ENCODE measurements at regions not wholly inside any gene's neighbourhood (a gene's known extent, or its start where the extent isn't known, plus 50 kb on each side); places are given as distances from the start of the nearest gene placed in this dataset.

- TF ChIP-seq CTCF (conservative IDR thresholded peaks at IDR 0.05; ENCODE audit: control insufficient read depth, insufficient read depth, low read depth, low read length) = no peak
- no peak for DNase-seq (ENCODE audit: low read depth)
Observed at GRCh38 chr13:82678052-82678451, 1204.2 kb downstream of the SLITRK1 start.

GRCh38 chr13:82675024-82675423, 1207.2 kb downstream of the SLITRK1 start:
- no peak for TF ChIP-seq CTCF (conservative IDR thresholded peaks at IDR 0.05; ENCODE audit: control insufficient read depth, insufficient read depth, low read depth, low read length)
- no peak for DNase-seq (ENCODE audit: low read depth)
- H3K4me3 ChIP-seq (ENCODE audit: control insufficient read depth, low read depth, low read length) = no peak overlapping the region

More at GRCh38 chr13:82678052-82678451, 1204.2 kb downstream of the SLITRK1 start:
- H3K4me3 ChIP-seq (ENCODE audit: control insufficient read depth, low read depth, low read length) = no peak overlapping the region

DNA sequence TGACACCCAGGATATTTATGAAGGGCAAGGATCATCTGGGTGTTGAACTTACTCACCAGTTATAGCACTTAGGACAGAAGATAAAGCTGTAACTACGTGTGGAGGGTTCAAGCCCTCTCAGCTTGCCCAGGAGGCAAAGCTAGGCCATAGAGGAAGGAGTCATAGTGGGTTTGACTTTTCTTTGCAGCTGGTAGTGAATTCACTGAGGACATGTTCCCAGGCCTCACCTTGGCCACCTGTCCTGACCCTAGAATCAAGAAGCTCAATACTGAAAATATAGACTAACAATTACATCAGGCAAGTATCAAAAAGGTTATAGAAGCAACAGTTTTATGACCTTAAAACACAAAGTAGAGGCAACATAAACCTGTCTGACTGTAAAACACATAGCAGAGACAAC, 1207.7 kb downstream of the SLITRK1 start:
- no peak overlapping the region for H3K4me3 ChIP-seq (ENCODE audit: control insufficient read depth, low read depth, low read length)
- no peak for DNase-seq (ENCODE audit: low read depth)
- TF ChIP-seq CTCF (conservative IDR thresholded peaks at IDR 0.05; ENCODE audit: control insufficient read depth, insufficient read depth, low read depth, low read length) = no peak

DNA sequence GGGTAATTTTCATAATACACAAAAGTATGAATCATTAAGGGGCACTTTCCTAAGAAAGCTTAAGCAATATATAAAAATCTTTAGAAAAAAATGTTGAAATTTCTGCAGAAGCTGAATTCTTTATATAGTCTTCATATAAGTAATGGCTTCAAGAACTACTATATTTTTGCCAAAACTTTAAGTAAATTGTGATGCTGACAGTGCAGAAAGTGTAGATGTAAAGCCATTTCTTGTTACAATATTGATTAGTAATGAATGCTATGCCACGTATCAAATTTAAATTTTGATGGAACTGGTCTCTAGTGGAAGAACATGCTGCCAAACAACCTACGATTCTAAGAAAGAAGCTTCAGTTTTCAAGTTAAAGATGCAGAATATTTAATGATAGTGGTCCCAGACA, 1210.0 kb downstream of the SLITRK1 start:
- no peak for DNase-seq (ENCODE audit: low read depth)
- TF ChIP-seq CTCF (conservative IDR thresholded peaks at IDR 0.05; ENCODE audit: control insufficient read depth, insufficient read depth, low read depth, low read length) = no peak
- no peak overlapping the region for H3K4me3 ChIP-seq (ENCODE audit: control insufficient read depth, low read depth, low read length)

- no peak for TF ChIP-seq CTCF (conservative IDR thresholded peaks at IDR 0.05; ENCODE audit: control insufficient read depth, insufficient read depth, low read depth, low read length)
- H3K4me3 ChIP-seq (ENCODE audit: control insufficient read depth, low read depth, low read length) = no peak overlapping the region
- no peak for DNase-seq (ENCODE audit: low read depth)
Observed at GRCh38 chr13:82664183-82664582, 1218.1 kb downstream of the SLITRK1 start.

DNA sequence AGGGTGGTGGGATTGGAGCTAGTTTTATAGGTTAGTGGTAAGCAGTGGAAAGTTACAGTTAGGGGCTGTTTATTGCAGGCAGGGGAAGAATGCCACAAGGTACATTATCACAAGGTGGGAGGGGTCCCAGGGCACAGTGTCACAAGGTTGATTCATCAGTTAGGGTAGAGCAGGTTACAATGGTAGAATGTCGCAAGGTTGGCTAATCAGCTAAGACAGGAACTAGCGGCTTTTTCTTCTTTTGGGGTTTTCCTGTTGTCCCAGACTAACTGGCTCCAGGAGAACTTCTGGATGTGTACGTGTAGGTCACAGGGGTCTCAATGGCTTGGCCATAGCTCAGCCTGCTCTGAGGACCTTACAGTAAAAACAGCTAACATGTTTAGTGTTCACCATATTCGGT, 1221.1 kb downstream of the SLITRK1 start:
- no peak for TF ChIP-seq CTCF (conservative IDR thresholded peaks at IDR 0.05; ENCODE audit: control insufficient read depth, insufficient read depth, low read depth, low read length)
- DNase-seq (ENCODE audit: low read depth) = no peak
- H3K4me3 ChIP-seq (ENCODE audit: control insufficient read depth, low read depth, low read length) = no peak overlapping the region

- no peak for TF ChIP-seq CTCF (conservative IDR thresholded peaks at IDR 0.05; ENCODE audit: control insufficient read depth, insufficient read depth, low read depth, low read length)
- no peak for DNase-seq (ENCODE audit: low read depth)
Observed at GRCh38 chr13:82658811-82659210, 1223.5 kb downstream of the SLITRK1 start.

More at GRCh38 chr13:82658811-82659210, 1223.5 kb downstream of the SLITRK1 start:
- H3K4me3 ChIP-seq (ENCODE audit: control insufficient read depth, low read depth, low read length) = no peak overlapping the region

All from fibroblast of mammary gland (primary cell).